Stimulated activated CD4-positive, alpha-beta T cell treated with anti-CD3 and anti-CD28 coated beads, Interleukin-2, amount 100 ng/mL, for 48 hours (primary cell): ENCODE measurements at regions not wholly inside any gene's neighbourhood (a gene's known extent, or its start where the extent isn't known, plus 50 kb on each side); places are given as distances from the start of the nearest gene placed in this dataset.

Experiments used
- DNase-seq, 2 donors: peaks; one replicate each; pipeline ENCODE4 v3.0.0-alpha.2; 2020

- DNase-seq: no peak
Observed at GRCh38 chr15:66950114-66950513, 115.3 kb upstream of the SMAD3 start.

- no peak for DNase-seq
Observed at GRCh38 chr15:66951531-66952320, 113.7 kb upstream of the SMAD3 start.

- no peak for DNase-seq
Observed at GRCh38 chr15:66952756-66953522, 112.5 kb upstream of the SMAD3 start.

GRCh38 chr15:66953523-66954229, 111.7 kb upstream of the SMAD3 start:
- DNase-seq: no peak

DNA sequence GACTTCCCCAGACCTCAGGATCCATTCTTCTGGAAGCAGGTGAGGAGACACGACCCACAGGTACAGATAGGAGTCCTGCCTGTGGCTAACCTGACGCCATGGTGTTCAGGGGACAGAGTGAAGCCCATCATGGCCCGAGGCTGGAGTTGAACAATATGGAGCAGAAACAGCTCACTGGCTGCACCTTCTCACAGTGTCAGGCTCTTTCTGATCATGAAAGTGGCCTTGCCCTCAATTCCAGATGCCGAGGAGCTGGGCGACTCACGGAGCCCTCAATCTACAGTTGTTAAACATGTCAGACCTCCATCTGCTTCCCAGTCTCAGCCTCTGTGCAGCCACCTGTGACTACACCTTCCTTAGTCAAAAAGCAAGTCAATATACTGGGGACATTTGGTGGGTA, 110.8 kb upstream of the SMAD3 start:
- DNase-seq: no peak

- DNase-seq: no peak
Observed at GRCh38 chr15:66955001-66955516, 110.3 kb upstream of the SMAD3 start.

GRCh38 chr15:66955871-66956585, 109.4 kb upstream of the SMAD3 start:
- DNase-seq: no peak

- no peak for DNase-seq
Observed at GRCh38 chr15:66956672-66957430, 108.6 kb upstream of the SMAD3 start.

DNA sequence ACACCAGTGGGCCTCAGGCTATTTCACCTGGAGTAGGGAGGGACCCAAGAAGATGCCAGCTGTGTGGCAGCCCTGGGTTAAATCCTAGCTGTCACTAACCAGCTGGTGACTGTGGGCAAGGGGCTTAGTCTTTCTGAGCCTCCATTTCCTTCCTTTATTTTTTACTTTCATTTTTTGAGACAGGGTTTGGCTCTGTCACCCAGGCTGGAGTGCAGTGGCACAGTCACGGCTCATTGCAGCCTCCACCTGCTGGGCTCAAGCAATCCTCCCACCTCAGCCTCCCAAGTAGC, 108.0 kb upstream of the SMAD3 start:
- DNase-seq: no peak

- no peak for DNase-seq
Observed at GRCh38 chr15:66959066-66959465, 106.3 kb upstream of the SMAD3 start.

DNA sequence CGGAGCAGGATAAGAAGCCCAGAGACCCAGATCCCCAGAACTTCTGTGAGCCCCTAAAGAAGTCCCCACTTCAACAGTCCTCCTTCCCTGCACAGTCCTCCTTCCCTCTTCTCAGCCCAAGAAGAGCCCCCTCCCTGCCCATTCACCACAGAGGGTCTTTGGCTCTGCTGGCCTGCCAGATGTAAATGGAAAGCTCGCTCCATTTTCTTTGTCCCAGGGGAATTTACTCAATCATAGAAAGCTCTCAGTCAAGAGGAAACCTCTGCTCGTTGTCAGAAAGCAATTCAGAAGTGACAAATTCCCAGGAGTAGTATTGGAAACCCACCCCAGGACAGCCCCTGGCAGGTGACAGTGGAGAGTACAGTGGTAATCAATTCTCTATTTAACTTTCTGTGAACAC, 105.5 kb upstream of the SMAD3 start:
- DNase-seq: no peak

- DNase-seq: no peak
Observed at GRCh38 chr15:66960519-66960918, 104.9 kb upstream of the SMAD3 start.

DNA sequence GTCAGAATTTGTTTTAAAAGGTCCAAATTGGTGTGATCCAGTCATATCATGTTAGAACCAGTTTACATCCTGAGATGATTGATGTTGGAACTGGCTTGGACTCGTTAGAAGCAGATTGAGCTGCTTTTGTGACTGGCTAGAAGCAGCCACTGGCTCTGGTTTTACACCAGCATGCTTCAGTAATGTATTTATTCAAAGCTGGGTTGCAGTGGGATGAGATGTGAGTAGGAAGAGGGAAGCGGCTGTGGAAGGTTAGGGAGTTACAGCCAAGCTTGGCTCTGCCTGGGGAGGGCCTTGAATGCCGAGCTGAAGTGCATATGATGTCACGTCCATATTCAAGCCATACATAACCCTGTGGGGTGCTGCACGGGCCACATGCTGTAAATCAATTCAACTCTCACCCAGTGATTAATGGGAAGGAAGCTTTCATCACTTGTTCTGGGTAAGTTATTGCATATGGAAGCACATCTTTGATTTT, 104.0 kb upstream of the SMAD3 start:
- DNase-seq: no peak

GRCh38 chr15:66961901-66962300, 103.5 kb upstream of the SMAD3 start:
- no peak for DNase-seq

- DNase-seq: no peak
Observed at GRCh38 chr15:66962522-66962921, 102.9 kb upstream of the SMAD3 start.

DNA sequence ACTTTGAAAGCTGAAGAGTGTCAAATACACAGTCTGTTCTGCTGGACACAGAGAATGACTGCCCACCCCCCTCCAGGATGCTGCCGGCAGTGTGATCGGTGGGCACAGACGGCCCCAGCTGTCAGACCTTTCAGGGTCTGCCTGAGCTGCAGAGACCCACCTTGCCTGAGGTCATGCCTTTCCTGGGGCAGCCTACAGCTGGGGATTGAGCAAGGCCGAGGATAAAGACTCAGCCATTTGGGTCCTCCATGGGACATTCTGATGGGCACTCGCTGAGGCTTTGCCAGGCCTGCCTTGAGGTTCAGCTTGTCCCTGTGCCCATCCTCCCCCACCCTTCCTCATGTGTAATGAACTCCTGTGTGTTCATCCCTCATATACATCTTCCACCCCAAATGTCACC, 102.3 kb upstream of the SMAD3 start:
- DNase-seq: no peak

- DNase-seq: no peak
Observed at GRCh38 chr15:66963710-66964109, 101.7 kb upstream of the SMAD3 start.

DNA sequence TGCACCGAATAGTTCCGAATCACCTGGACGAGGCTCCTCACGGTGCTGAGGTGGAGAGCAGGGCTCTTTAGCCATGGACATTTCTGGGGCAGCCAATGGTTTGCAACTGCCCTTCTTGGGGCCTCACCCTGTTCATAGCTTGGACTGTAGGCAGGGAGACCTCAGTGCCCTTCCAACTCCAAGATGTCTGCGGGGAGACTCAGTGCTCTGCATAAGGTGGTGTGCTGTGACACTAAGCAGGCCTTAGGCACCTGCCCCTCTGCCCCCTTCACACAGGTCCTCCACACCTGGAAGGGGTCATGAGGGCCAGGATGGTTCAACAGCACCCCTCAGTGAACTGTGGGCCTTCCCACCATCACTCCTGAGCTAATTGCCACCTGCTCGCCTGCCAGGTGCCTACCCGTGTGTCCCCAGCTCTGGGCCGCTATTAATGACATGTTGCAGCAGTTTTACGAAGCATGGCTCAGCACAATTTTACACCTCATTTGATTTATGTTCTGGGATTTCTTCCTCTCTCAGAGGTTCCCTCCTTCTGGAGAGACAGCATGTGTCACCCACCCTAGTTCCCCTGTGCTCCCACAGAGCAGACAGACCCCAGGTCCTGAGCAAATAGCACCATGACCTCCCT, 101.2 kb upstream of the SMAD3 start:
- no peak for DNase-seq

DNA sequence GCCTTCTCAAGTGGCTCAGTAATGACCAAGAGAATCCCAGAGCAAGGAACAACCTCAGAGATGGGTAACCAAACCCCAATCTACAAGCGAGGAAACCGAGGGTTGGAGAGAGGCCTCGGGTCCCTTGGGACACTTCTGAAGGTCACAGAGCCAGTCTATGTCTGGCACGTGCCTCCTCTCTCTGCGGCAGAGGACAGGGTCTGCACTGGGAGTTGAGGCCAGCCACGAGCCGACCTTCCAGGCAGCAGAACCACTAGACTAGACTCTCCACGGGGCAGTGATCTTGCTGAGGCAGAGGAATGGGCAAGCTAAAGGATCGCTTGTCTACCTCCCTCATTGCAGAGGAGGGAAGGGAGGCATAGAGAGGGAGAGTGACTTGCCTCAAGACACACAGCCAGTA, 100.6 kb upstream of the SMAD3 start:
- DNase-seq: no peak

- no peak for DNase-seq
Observed at GRCh38 chr15:66965201-66965900, 100.1 kb upstream of the SMAD3 start.

DNA sequence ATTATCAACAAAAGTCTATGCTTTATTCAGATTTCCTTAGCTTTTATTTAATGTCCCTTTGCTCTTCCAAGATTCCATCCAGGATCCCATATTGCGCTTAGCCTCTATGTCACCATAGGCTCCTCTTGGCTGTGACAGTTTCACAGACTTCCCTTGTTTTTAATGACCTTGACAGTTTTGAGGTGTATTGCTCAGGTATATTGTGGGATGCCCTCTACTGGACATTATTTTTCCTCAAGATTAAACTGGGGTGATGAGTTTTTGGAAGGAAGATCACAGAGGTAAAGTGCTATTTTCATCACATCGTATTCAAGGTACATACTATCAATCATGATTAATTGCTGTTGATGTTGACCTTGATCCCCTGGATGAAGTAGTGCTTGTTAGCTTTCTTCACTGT, 99.1 kb upstream of the SMAD3 start:
- no peak for DNase-seq
